Retinal pigment epithelial cell (primary cell): ENCODE measurements at regions not wholly inside any gene's neighbourhood (a gene's known extent, or its start where the extent isn't known, plus 50 kb on each side); places are given as distances from the start of the nearest gene placed in this dataset.

Source experiments
- DNase-seq: peaks from one replicate; pipeline ENCODE4 v3.0.0-alpha.2; 2010; ENCODE audit warnings: low read depth
- H3K4me3 ChIP-seq: 2 replicates; pipeline ENCODE4 v1.5.1; 2011; ENCODE audit warnings: mild to moderate bottlenecking, low read length, control low read depth, moderate library complexity
- CTCF ChIP-seq: conservative IDR thresholded peaks from 2 replicates; pipeline ENCODE4 v1.5.1; 2011; ENCODE audit warnings: low read depth, low read length, control low read depth, inconsistent platforms

GRCh38 chr14:83309211-83309610 lies 1775.6 kb upstream of the SEL1L start:
- DNase-seq: no peak

GRCh38 chr14:83309833-83310232 lies 1776.2 kb upstream of the SEL1L start:
- no peak overlapping the region for H3K4me3 ChIP-seq
- no peak for TF ChIP-seq CTCF
- DNase-seq: no peak

More at GRCh38 chr14:83309211-83309610, 1775.6 kb upstream of the SEL1L start:
- no peak overlapping the region for H3K4me3 ChIP-seq
- no peak for TF ChIP-seq CTCF

GRCh38 chr14:83312511-83312910 lies 1778.9 kb upstream of the SEL1L start:
- no peak for TF ChIP-seq CTCF
- no peak for DNase-seq
- H3K4me3 ChIP-seq: no peak overlapping the region

- DNase-seq: no peak
- no peak for TF ChIP-seq CTCF
- no peak overlapping the region for H3K4me3 ChIP-seq
These were observed 1781.1 kb upstream of the SEL1L start for GRCh38 chr14:83314764-83315163.

GRCh38 chr14:83316356-83316755 lies 1782.7 kb upstream of the SEL1L start:
- H3K4me3 ChIP-seq: no peak overlapping the region
- no peak for DNase-seq
- no peak for TF ChIP-seq CTCF

GRCh38 chr14:83320837-83321236 lies 1787.2 kb upstream of the SEL1L start:
- no peak overlapping the region for H3K4me3 ChIP-seq
- no peak for TF ChIP-seq CTCF
- DNase-seq: no peak

GRCh38 chr14:83331513-83331912 lies 1797.9 kb upstream of the SEL1L start:
- no peak overlapping the region for H3K4me3 ChIP-seq
- TF ChIP-seq CTCF: no peak
- DNase-seq: no peak
